AG04450 (cell line): ENCODE measurements at regions not wholly inside any gene's neighbourhood (a gene's known extent, or its start where the extent isn't known, plus 50 kb on each side); places are given as distances from the start of the nearest gene placed in this dataset.

Experiments
- CTCF ChIA-PET: fragments of 300-600, 350-600 bp; formaldehyde crosslinking; extraction: SDS; loops from one replicate; lab custom pipeline; 2022; ENCODE audit warnings: antibody characterized with exemption, inconsistent platforms; lab: Charles Lee
- POLR2A ChIA-PET: fragments of 350-600 bp; formaldehyde crosslinking; extraction: SDS; loops from one replicate; lab custom pipeline; 2021; ENCODE audit warnings: antibody characterized with exemption, inconsistent platforms; lab: Yijun Ruan, JAX
- DNase-seq: peaks from one replicate; pipeline ENCODE4 v3.0.0-alpha.2; 2011; ENCODE audit warnings: low read depth, low spot score
- H3K27ac ChIP-seq: one replicate; pipeline ENCODE4 v1.5.1; 2012; ENCODE audit warnings: low read depth, low read length, control low read depth
- H3K27me3 ChIP-seq: one replicate; pipeline ENCODE4 v1.6.0; 2012; ENCODE audit warnings: low read length; ENCODE audit not compliant: control insufficient read depth, insufficient read depth
- H3K4me3 ChIP-seq: 2 replicates; pipeline ENCODE4 v1.5.1; 2011; ENCODE audit warnings: mild to moderate bottlenecking, low read depth, low read length, control low read depth
- H3K9me3 ChIP-seq: 2 replicates; pipeline ENCODE4 v1.5.1; 2012; ENCODE audit warnings: low read length; ENCODE audit not compliant: control insufficient read depth, insufficient read depth
- CTCF ChIP-seq: IDR thresholded peaks from 2 replicates; pipeline ENCODE4 v1.5.1; 2011; ENCODE audit warnings: low read depth, low read length, control low read depth, inconsistent platforms

GRCh38 chr7:153921408-153921807 is 130.8 kb upstream of the DPP6 start:
- no peak overlapping the region for H3K4me3 ChIP-seq
- H3K9me3 ChIP-seq, result peaks cover 42% of the 10 kb centered on the region
- no peak for TF ChIP-seq CTCF
- ChIA-PET CTCF (no interaction called here), POLR2A (no interaction called here)
- no peak for DNase-seq
- H3K27me3 ChIP-seq, result no peaks in the 10 kb centered on the region
- H3K27ac ChIP-seq, result no peak overlapping the region

- no peaks in the 10 kb centered on the region for H3K27me3 ChIP-seq
- H3K4me3 ChIP-seq, result no peak overlapping the region
- no peak overlapping the region for H3K27ac ChIP-seq
- ChIA-PET POLR2A (no interaction called here), CTCF (no interaction called here)
- H3K9me3 ChIP-seq, result peaks cover 33% of the 10 kb centered on the region
- DNase-seq, result no peak
- TF ChIP-seq CTCF, result no peak
Observed at GRCh38 chr7:153930696-153931095, 121.5 kb upstream of the DPP6 start.

- DNase-seq, result no peak
- ChIA-PET POLR2A (no interaction called here), CTCF (no interaction called here)
- no peak for TF ChIP-seq CTCF
- H3K9me3 ChIP-seq, result peaks cover 46% of the 10 kb centered on the region
- H3K27me3 ChIP-seq, result no peaks in the 10 kb centered on the region
- no peak overlapping the region for H3K4me3 ChIP-seq
- no peak overlapping the region for H3K27ac ChIP-seq
Observed at GRCh38 chr7:153934048-153934447, 118.2 kb upstream of the DPP6 start.

GRCh38 chr7:153934629-153935028 is 117.6 kb upstream of the DPP6 start:
- Histone ChIP-seq H3K27ac (no peak overlapping the region), H3K4me3 (no peak overlapping the region), H3K27me3 (no peaks in the 10 kb centered on the region), H3K9me3 (peaks cover 43% of the 10 kb centered on the region)
- CTCF ChIA-PET, result no interaction called here
- no peak for DNase-seq
- no peak for TF ChIP-seq CTCF
- POLR2A ChIA-PET, result no interaction called here

- Histone ChIP-seq H3K9me3 (peaks cover 43% of the 10 kb centered on the region), H3K27ac (no peak overlapping the region), H3K4me3 (no peak overlapping the region), H3K27me3 (no peaks in the 10 kb centered on the region)
- DNase-seq, result no peak
- ChIA-PET CTCF (no interaction called here), POLR2A (no interaction called here)
- no peak for TF ChIP-seq CTCF
Observed at GRCh38 chr7:153935095-153935494, 117.1 kb upstream of the DPP6 start.
